ENCODE measurements at regions not wholly inside any gene's neighbourhood (a gene's known extent, or its start where the extent isn't known, plus 50 kb on each side); places are given as distances from the start of the nearest gene placed in this dataset.

GRCh38 chr3:6655275-6655674, 205.6 kb upstream of the GRM7 start:
- no peaks in the 10 kb centered on the region for H3K36me3 ChIP-seq (ENCODE audit: control insufficient read depth in 2 of 2, extremely low read depth in 1 of 2, insufficient read depth in 2 of 2, low read length in 2 of 2)
- no peak for FAIRE-seq
- no TSS peak for BruUV-seq (replicated peaks)

GRCh38 chr3:6657591-6657990, 203.3 kb upstream of the GRM7 start:
- no peaks in the 10 kb centered on the region for H3K9me3 ChIP-seq (replicated peaks; ENCODE audit: control insufficient read depth, insufficient read depth, low read length)
- H3K36me3 ChIP-seq (ENCODE audit: control insufficient read depth in 2 of 2, extremely low read depth in 1 of 2, insufficient read depth in 2 of 2, low read length in 2 of 2): no peaks in the 10 kb centered on the region
- ChIA-PET POLR2A (no interaction called here), CTCF (no interaction called here)
- no peaks in the 10 kb centered on the region for H3K4me1 ChIP-seq (ENCODE audit: control insufficient read depth, extremely low read depth, insufficient read depth, low read length)
- BruUV-seq (replicated peaks): no TSS peak
- H4K20me1 ChIP-seq (replicated peaks; ENCODE audit: control insufficient read depth, extremely low read depth, insufficient read depth, low read length): no peaks in the 10 kb centered on the region
- no peak overlapping the region for H3K27ac ChIP-seq (ENCODE audit: insufficient read depth, low read depth, low read length)
- H3K4me3 ChIP-seq (replicated peaks in 1 of 3; ENCODE audit: insufficient read depth in 1 of 3, low read depth in 1 of 3, low read length in 3 of 3): no peak overlapping the region
- dilution Hi-C loops (cut with MboI; ENCODE audit: extremely low pct_ligation_motif_present, low sequenced_read_pairs) (no loop called here), intact Hi-C loops (cut with micrococcal nuclease) (no loop called here)
- H3K4me2 ChIP-seq (ENCODE audit: insufficient read depth, low read length): no peak overlapping the region
- H2AFZ ChIP-seq (ENCODE audit: low read depth, low read length): no peak overlapping the region
- no peak overlapping the region for H3K9ac ChIP-seq (replicated peaks; ENCODE audit: extremely low read depth, insufficient read depth, low read length)
- TF ChIP-seq EZH2 (IDR thresholded peaks at IDR 0.05; ENCODE audit: borderline replicate concordance, low read depth, low read length, severe bottlenecking) (no peak), JUN (IDR thresholded peaks at IDR 0.05; ENCODE audit: borderline replicate concordance, insufficient read depth, insufficient read length, low read depth) (no peak), CTCF (IDR thresholded peaks at IDR 0.05; ENCODE audit: extremely low read depth in 1 of 2, insufficient read depth in 1 of 2, low read depth in 1 of 2, low read length in 2 of 2) (no peak), GATA2 (IDR thresholded peaks at IDR 0.05; ENCODE audit: insufficient read depth, insufficient read length, low read depth, low read length) (no peak), FOS (IDR thresholded peaks at IDR 0.05; ENCODE audit: borderline replicate concordance, insufficient read depth, low read length) (no peak), POLR2AphosphoS5 (IDR thresholded peaks at IDR 0.05; ENCODE audit: insufficient read depth, low read depth, low read length) (no peak), MYC (IDR thresholded peaks at IDR 0.05; ENCODE audit: low read depth, low read length) (no peak), POLR2A (IDR thresholded peaks at IDR 0.05; ENCODE audit: low read depth, low read length) (no peak), MAX (IDR thresholded peaks at IDR 0.05; ENCODE audit: insufficient read depth, insufficient read length) (no peak)
- no peaks in the 10 kb centered on the region for H3K79me2 ChIP-seq (ENCODE audit: control insufficient read depth, insufficient read depth, low read length)
- no peaks in the 10 kb centered on the region for H3K9me1 ChIP-seq (replicated peaks; ENCODE audit: control insufficient read depth, extremely low read depth, insufficient read depth, low read length)
- no peaks in the 10 kb centered on the region for H3K27me3 ChIP-seq (ENCODE audit: control insufficient read depth in 2 of 2, insufficient read depth in 2 of 2, low read length in 2 of 2)
- FAIRE-seq (no peak), DNase-seq (ENCODE audit: low read depth, low spot score) (no peak)

More at GRCh38 chr3:6655275-6655674, 205.6 kb upstream of the GRM7 start:
- H3K9me1 ChIP-seq (replicated peaks; ENCODE audit: control insufficient read depth, extremely low read depth, insufficient read depth, low read length): no peaks in the 10 kb centered on the region
- H3K27me3 ChIP-seq (ENCODE audit: control insufficient read depth in 2 of 2, insufficient read depth in 2 of 2, low read length in 2 of 2): no peaks in the 10 kb centered on the region
- no peak overlapping the region for H2AFZ ChIP-seq (ENCODE audit: low read depth, low read length)
- POLR2A ChIA-PET: no interaction called here
- dilution Hi-C loops (cut with MboI; ENCODE audit: extremely low pct_ligation_motif_present, low sequenced_read_pairs) (no loop called here), intact Hi-C loops (cut with micrococcal nuclease) (no loop called here)
- H3K4me2 ChIP-seq (ENCODE audit: insufficient read depth, low read length): no peak overlapping the region
- no peaks in the 10 kb centered on the region for H3K4me1 ChIP-seq (ENCODE audit: control insufficient read depth, extremely low read depth, insufficient read depth, low read length)
- CTCF ChIA-PET: no interaction called here
- H3K4me3 ChIP-seq (replicated peaks in 1 of 3; ENCODE audit: insufficient read depth in 1 of 3, low read depth in 1 of 3, low read length in 3 of 3): no peak overlapping the region
- TF ChIP-seq MYC (IDR thresholded peaks at IDR 0.05; ENCODE audit: low read depth, low read length) (no peak), EZH2 (IDR thresholded peaks at IDR 0.05; ENCODE audit: borderline replicate concordance, low read depth, low read length, severe bottlenecking) (no peak), POLR2AphosphoS5 (IDR thresholded peaks at IDR 0.05; ENCODE audit: insufficient read depth, low read depth, low read length) (no peak), FOS (IDR thresholded peaks at IDR 0.05; ENCODE audit: borderline replicate concordance, insufficient read depth, low read length) (no peak), MAX (IDR thresholded peaks at IDR 0.05; ENCODE audit: insufficient read depth, insufficient read length) (no peak), POLR2A (IDR thresholded peaks at IDR 0.05; ENCODE audit: low read depth, low read length) (no peak), GATA2 (IDR thresholded peaks at IDR 0.05; ENCODE audit: insufficient read depth, insufficient read length, low read depth, low read length) (no peak)
- H3K27ac ChIP-seq (ENCODE audit: insufficient read depth, low read depth, low read length): no peak overlapping the region
- no peaks in the 10 kb centered on the region for H4K20me1 ChIP-seq (replicated peaks; ENCODE audit: control insufficient read depth, extremely low read depth, insufficient read depth, low read length)
- no peaks in the 10 kb centered on the region for H3K79me2 ChIP-seq (ENCODE audit: control insufficient read depth, insufficient read depth, low read length)
- no peaks in the 10 kb centered on the region for H3K9me3 ChIP-seq (replicated peaks; ENCODE audit: control insufficient read depth, insufficient read depth, low read length)
- H3K9ac ChIP-seq (replicated peaks; ENCODE audit: extremely low read depth, insufficient read depth, low read length): no peak overlapping the region
- no peak for DNase-seq (ENCODE audit: low read depth, low spot score)

Data from endothelial cell of umbilical vein (primary cell).